Limb (tissue), 2 donors: ENCODE measurements at regions not wholly inside any gene's neighbourhood (a gene's known extent, or its start where the extent isn't known, plus 50 kb on each side); places are given as distances from the start of the nearest gene placed in this dataset.

Experiments
- DNase-seq, 2 donors: peaks; one replicate each; pipeline ENCODE4 v3.0.0-alpha.2; 2016; ENCODE audit errors: extremely low spot score in 2 of 2

- no peak for DNase-seq
These were observed 144.7 kb upstream of the MPDZ start for GRCh38 chr9:13424204-13424603.

- no peak for DNase-seq
These were observed 134.9 kb upstream of the MPDZ start for GRCh38 chr9:13414349-13414748.

- DNase-seq: no peak
These were observed 132.8 kb upstream of the MPDZ start for GRCh38 chr9:13412331-13412730.

GRCh38 chr9:13411791-13412190 is 132.3 kb upstream of the MPDZ start:
- no peak for DNase-seq

- no peak for DNase-seq
These were observed 131.1 kb upstream of the MPDZ start for GRCh38 chr9:13410566-13411031.

GRCh38 chr9:13397661-13398060 is 118.2 kb upstream of the MPDZ start:
- DNase-seq: no peak

- DNase-seq: no peak
These were observed 117.7 kb upstream of the MPDZ start for GRCh38 chr9:13397220-13397619.

GRCh38 chr9:13396418-13396817 is 116.9 kb upstream of the MPDZ start:
- no peak for DNase-seq

GRCh38 chr9:13395156-13395555 is 115.7 kb upstream of the MPDZ start:
- DNase-seq: no peak

GRCh38 chr9:13388157-13388556 is 108.7 kb upstream of the MPDZ start:
- no peak for DNase-seq

- DNase-seq: no peak
These were observed 108.2 kb upstream of the MPDZ start for GRCh38 chr9:13387734-13388067.

GRCh38 chr9:13386935-13387733 is 107.6 kb upstream of the MPDZ start:
- no peak for DNase-seq

- no peak for DNase-seq
These were observed 106.8 kb upstream of the MPDZ start for GRCh38 chr9:13386316-13386715.

GRCh38 chr9:13383855-13384254 is 104.4 kb upstream of the MPDZ start:
- no peak for DNase-seq

- DNase-seq: no peak
These were observed 103.7 kb upstream of the MPDZ start for GRCh38 chr9:13383216-13383615.

GRCh38 chr9:13382595-13382994 is 103.1 kb upstream of the MPDZ start:
- no peak for DNase-seq

GRCh38 chr9:13380903-13381302 is 101.4 kb upstream of the MPDZ start:
- no peak for DNase-seq

- DNase-seq: no peak
These were observed 98.7 kb upstream of the MPDZ start for GRCh38 chr9:13378154-13378553.

- no peak for DNase-seq
These were observed 97.9 kb upstream of the MPDZ start for GRCh38 chr9:13377171-13377925.

GRCh38 chr9:13372510-13372909 is 93.0 kb upstream of the MPDZ start:
- no peak for DNase-seq

- DNase-seq: no peak
These were observed 89.9 kb upstream of the MPDZ start for GRCh38 chr9:13369431-13369830.

- no peak for DNase-seq
These were observed 88.3 kb upstream of the MPDZ start for GRCh38 chr9:13367784-13368183.
